ENCODE measurements at regions not wholly inside any gene's neighbourhood (a gene's known extent, or its start where the extent isn't known, plus 50 kb on each side); places are given as distances from the start of the nearest gene placed in this dataset.

- no peak for TF ChIP-seq EZH2 (optimal IDR thresholded peaks at IDR 0.05; ENCODE audit: low read depth, low read length)
- TF ChIP-seq CTCF (IDR thresholded peaks at IDR 0.05; ENCODE audit: low read length): no peak
Observed at GRCh38 chr18:72407048-72407447, 137.1 kb downstream of the CBLN2 start.
